Spleen (tissue), 7 donors: ENCODE measurements at regions not wholly inside any gene's neighbourhood (a gene's known extent, or its start where the extent isn't known, plus 50 kb on each side); places are given as distances from the start of the nearest gene placed in this dataset.

ENCODE experiments used
- CTCF ChIP-seq, 11 experiments: fragments of 200-600 bp in 7 of 11; fragments of 450-650 bp in 4 of 11; sonication (generic) in 4 of 11; IDR thresholded peaks in 8 of 11; conservative IDR thresholded peaks in 3 of 11; 1 replicate in 7 of 11; 2 replicates in 4 of 11; pipeline versions ENCODE4 v1.4.0 to v1.8.0; 2016 to 2021; ENCODE audit warnings: antibody characterized with exemption in 11 of 11, inconsistent platforms in 4 of 11, mild to moderate bottlenecking in 1 of 11
- POLR2A ChIP-seq, 3 donors: fragments of 450-650 bp; IDR thresholded peaks; one replicate each; pipeline ENCODE4 v1.5.1; 2017; ENCODE audit warnings: antibody characterized with exemption in 3 of 3, mild to moderate bottlenecking in 1 of 3
- POLR2AphosphoS5 ChIP-seq, 3 donors: sonication (generic); formaldehyde crosslinking; IDR thresholded peaks; one replicate each; pipeline ENCODE4 v1.5.1; 2017; ENCODE audit warnings: antibody characterized with exemption in 3 of 3
- donor health status: DM: no; HTN: no; CAD: no; lungs with moderate emphysema.
- donor health status: DM: no; HTN: no; CAD: no.
- donor health status: DM: no; HTN: no; CAD: no.

GRCh38 chrX:80576806-80577533, 156.7 kb downstream of the TENT5D start:
- no peak for TF ChIP-seq CTCF (IDR thresholded peaks at IDR 0.05 in 8 of 11, conservative IDR thresholded peaks at IDR 0.05 in 3 of 11)
- TF ChIP-seq POLR2A (IDR thresholded peaks at IDR 0.05): no peak
- no peak for TF ChIP-seq POLR2AphosphoS5 (IDR thresholded peaks at IDR 0.05)
